BLaER1 treated with 17β-estradiol and CSF1 and Interleukin-3, amounts not matched to agents 10 nM and 100 nM (cell line): ENCODE measurements at regions not wholly inside any gene's neighbourhood (a gene's known extent, or its start where the extent isn't known, plus 50 kb on each side); places are given as distances from the start of the nearest gene placed in this dataset.

Source experiments
- H3K27ac ChIP-seq, 11 experiments: shearing (Covaris generic); formaldehyde crosslinking; 2 replicates each; pipeline ENCODE4 v1.8.1; 2022
- H3K27me3 ChIP-seq, 11 experiments: shearing (Covaris generic); formaldehyde crosslinking; 2 replicates each; pipeline ENCODE4 v1.8.1; 2022
- H3K36me3 ChIP-seq, 11 experiments: shearing (Covaris generic); formaldehyde crosslinking; 2 replicates each; pipeline ENCODE4 v1.8.1; 2022
- H3K4me1 ChIP-seq, 10 experiments: shearing (Covaris generic); formaldehyde crosslinking; 2 replicates each; pipeline ENCODE4 v1.8.1; 2022
- H3K4me2 ChIP-seq, 11 experiments: shearing (Covaris generic); formaldehyde crosslinking; 2 replicates each; pipeline ENCODE4 v1.8.1; 2022
- H3K4me3 ChIP-seq, 10 experiments: shearing (Covaris generic); formaldehyde crosslinking; 2 replicates each; pipeline ENCODE4 v1.8.1; 2022
- H3K9ac ChIP-seq, 11 experiments: shearing (Covaris generic); formaldehyde crosslinking; 2 replicates each; pipeline ENCODE4 v1.8.1; 2022
- H3K9me3 ChIP-seq, 11 experiments: shearing (Covaris generic); formaldehyde crosslinking; replicated peaks in 1 of 11; 2 replicates each; pipeline ENCODE4 v1.8.1; 2022
- H4K20me1 ChIP-seq, 11 experiments: shearing (Covaris generic); formaldehyde crosslinking; 2 replicates each; pipeline ENCODE4 v1.8.1; 2022
- Cebpa-rat ChIP-seq, 11 experiments: shearing (Covaris generic); IDR thresholded peaks; 2 replicates each; pipeline ENCODE4 v1.8.1; 2022

DNA sequence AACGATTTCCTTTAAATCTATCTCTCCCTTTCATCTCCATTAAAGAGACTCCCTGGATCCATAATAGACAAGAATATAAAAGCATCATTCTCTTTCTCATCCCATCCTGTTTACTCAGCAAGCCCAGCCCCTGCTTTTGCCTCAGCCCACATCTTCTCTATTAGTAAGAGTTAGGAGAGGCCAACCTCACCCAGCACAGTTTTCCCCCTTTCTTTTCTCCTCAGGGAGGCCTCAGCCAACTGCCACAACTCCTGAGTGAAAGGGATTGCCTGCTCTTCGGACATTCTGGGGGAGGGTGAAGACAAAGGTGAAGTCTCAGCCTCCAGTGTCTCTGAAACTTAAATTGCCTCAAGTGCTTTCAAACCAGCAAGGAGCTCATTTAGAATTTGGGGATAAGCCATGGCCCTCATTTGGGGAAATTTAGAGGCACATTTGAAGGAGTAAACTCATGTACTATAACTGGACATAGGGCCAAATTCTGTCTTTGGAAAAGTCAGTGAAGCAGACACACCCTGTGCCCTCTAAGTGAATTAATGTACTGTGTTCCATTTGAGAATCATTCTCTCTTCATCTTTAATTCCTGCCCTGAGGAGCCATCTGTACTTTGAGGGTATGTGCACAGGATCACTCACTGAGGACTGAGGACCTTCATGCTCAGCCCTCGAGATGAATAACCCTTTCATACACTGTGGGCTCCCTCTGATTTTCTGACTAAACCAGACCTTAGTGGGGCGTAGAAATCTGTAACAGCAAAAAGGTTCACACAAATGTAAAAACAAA, 82.5 kb downstream of the SOX2 start:
- H3K9me3 ChIP-seq, result no peaks in the 10 kb centered on the region
- H3K4me3 ChIP-seq, result no peak overlapping the region
- peaks cover 0 to 21% (median 0%) of the 10 kb centered on the region in 10 experiments; a peak in 4 of 20 replicates for H3K4me1 ChIP-seq
- H3K36me3 ChIP-seq, result no peaks in the 10 kb centered on the region
- H3K27me3 ChIP-seq, result no peaks in the 10 kb centered on the region
- no peak for TF ChIP-seq Cebpa-rat (IDR thresholded peaks at IDR 0.05)
- no peak overlapping the region for H3K27ac ChIP-seq
- no peak overlapping the region for H3K4me2 ChIP-seq
- H4K20me1 ChIP-seq, result no peaks in the 10 kb centered on the region
- no peak overlapping the region for H3K9ac ChIP-seq

GRCh38 chr3:181796641-181797040, 84.9 kb downstream of the SOX2 start:
- Histone ChIP-seq H3K27me3 (no peaks in the 10 kb centered on the region), H3K27ac (no peak overlapping the region), H3K4me3 (no peak overlapping the region), H3K4me1 (peaks cover 0 to 10% (median 0%) of the 10 kb centered on the region in 10 experiments; a peak in 3 of 20 replicates), H3K9me3 (no peaks in the 10 kb centered on the region), H3K4me2 (no peak overlapping the region), H3K9ac (no peak overlapping the region), H3K36me3 (no peaks in the 10 kb centered on the region), H4K20me1 (no peaks in the 10 kb centered on the region)
- no peak for TF ChIP-seq Cebpa-rat (IDR thresholded peaks at IDR 0.05)

GRCh38 chr3:181797431-181797830, 85.7 kb downstream of the SOX2 start:
- H3K27ac ChIP-seq, result no peak overlapping the region
- no peaks in the 10 kb centered on the region for H3K9me3 ChIP-seq
- peak overlapping the region in 2 of 11 experiments; percentile 19 to 34; a peak in 1 of 22 replicates for H3K4me2 ChIP-seq
- H4K20me1 ChIP-seq, result no peaks in the 10 kb centered on the region
- H3K4me1 ChIP-seq, result peaks cover 0 to 7% (median 0%) of the 10 kb centered on the region in 10 experiments; a peak in 2 of 20 replicates
- TF ChIP-seq Cebpa-rat (IDR thresholded peaks at IDR 0.05), result no peak
- H3K27me3 ChIP-seq, result no peaks in the 10 kb centered on the region
- no peak overlapping the region for H3K9ac ChIP-seq
- H3K4me3 ChIP-seq, result no peak overlapping the region
- no peaks in the 10 kb centered on the region for H3K36me3 ChIP-seq

GRCh38 chr3:181805703-181806102, 94.0 kb downstream of the SOX2 start:
- TF ChIP-seq Cebpa-rat (IDR thresholded peaks at IDR 0.05), result no peak
- Histone ChIP-seq H3K27me3 (no peaks in the 10 kb centered on the region), H3K27ac (no peak overlapping the region), H3K9ac (no peak overlapping the region), H3K4me1 (peaks cover 0 to 9% (median 0%) of the 10 kb centered on the region in 10 experiments; a peak in 5 of 20 replicates), H4K20me1 (no peaks in the 10 kb centered on the region), H3K4me3 (no peak overlapping the region), H3K4me2 (no peak overlapping the region), H3K36me3 (no peaks in the 10 kb centered on the region), H3K9me3 (no peaks in the 10 kb centered on the region)

- Histone ChIP-seq H3K4me2 (no peak overlapping the region), H3K9me3 (no peaks in the 10 kb centered on the region), H3K4me3 (no peak overlapping the region), H3K4me1 (peaks cover 0 to 9% (median 0%) of the 10 kb centered on the region in 10 experiments; a peak in 5 of 20 replicates), H3K9ac (no peak overlapping the region), H3K36me3 (no peaks in the 10 kb centered on the region), H3K27me3 (no peaks in the 10 kb centered on the region), H4K20me1 (no peaks in the 10 kb centered on the region), H3K27ac (no peak overlapping the region)
- TF ChIP-seq Cebpa-rat (IDR thresholded peaks at IDR 0.05), result no peak
These were observed 96.3 kb downstream of the SOX2 start for GRCh38 chr3:181808053-181808452.

- H3K4me3 ChIP-seq, result no peak overlapping the region
- no peaks in the 10 kb centered on the region for H4K20me1 ChIP-seq
- no peak for TF ChIP-seq Cebpa-rat (IDR thresholded peaks at IDR 0.05)
- H3K9ac ChIP-seq, result no peak overlapping the region
- no peak overlapping the region for H3K4me2 ChIP-seq
- H3K4me1 ChIP-seq, result no peaks in the 10 kb centered on the region
- no peak overlapping the region for H3K27ac ChIP-seq
- no peaks in the 10 kb centered on the region for H3K9me3 ChIP-seq
- no peaks in the 10 kb centered on the region for H3K27me3 ChIP-seq
- H3K36me3 ChIP-seq, result no peaks in the 10 kb centered on the region
These were observed 112.0 kb downstream of the SOX2 start for GRCh38 chr3:181823716-181824115.

DNA sequence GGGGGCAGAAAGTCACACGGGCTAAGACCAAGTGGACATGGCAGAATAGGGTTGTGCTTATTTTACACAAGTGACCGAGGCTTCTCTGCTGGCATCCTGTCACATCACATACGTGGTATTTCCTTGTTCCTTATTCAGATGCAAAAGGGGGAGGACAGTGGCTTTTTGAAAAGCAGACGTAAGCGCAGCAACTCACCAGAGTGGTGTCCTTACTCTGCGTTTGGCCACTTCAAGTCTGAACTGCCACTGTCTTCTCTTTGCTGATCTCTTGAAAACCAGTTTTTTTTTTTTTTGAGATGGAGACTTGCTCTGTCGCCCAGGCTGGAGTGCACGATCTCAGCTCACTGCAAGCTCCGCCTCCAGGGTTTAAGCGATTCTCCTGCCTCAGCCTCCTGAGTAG, 113.2 kb downstream of the SOX2 start:
- H3K27me3 ChIP-seq, result no peaks in the 10 kb centered on the region
- H3K36me3 ChIP-seq, result no peaks in the 10 kb centered on the region
- no peak overlapping the region for H3K4me3 ChIP-seq
- no peak overlapping the region for H3K27ac ChIP-seq
- H3K4me2 ChIP-seq, result no peak overlapping the region
- H3K4me1 ChIP-seq, result no peaks in the 10 kb centered on the region
- no peak overlapping the region for H3K9ac ChIP-seq
- no peaks in the 10 kb centered on the region for H4K20me1 ChIP-seq
- no peaks in the 10 kb centered on the region for H3K9me3 ChIP-seq
- no peak for TF ChIP-seq Cebpa-rat (IDR thresholded peaks at IDR 0.05)

DNA sequence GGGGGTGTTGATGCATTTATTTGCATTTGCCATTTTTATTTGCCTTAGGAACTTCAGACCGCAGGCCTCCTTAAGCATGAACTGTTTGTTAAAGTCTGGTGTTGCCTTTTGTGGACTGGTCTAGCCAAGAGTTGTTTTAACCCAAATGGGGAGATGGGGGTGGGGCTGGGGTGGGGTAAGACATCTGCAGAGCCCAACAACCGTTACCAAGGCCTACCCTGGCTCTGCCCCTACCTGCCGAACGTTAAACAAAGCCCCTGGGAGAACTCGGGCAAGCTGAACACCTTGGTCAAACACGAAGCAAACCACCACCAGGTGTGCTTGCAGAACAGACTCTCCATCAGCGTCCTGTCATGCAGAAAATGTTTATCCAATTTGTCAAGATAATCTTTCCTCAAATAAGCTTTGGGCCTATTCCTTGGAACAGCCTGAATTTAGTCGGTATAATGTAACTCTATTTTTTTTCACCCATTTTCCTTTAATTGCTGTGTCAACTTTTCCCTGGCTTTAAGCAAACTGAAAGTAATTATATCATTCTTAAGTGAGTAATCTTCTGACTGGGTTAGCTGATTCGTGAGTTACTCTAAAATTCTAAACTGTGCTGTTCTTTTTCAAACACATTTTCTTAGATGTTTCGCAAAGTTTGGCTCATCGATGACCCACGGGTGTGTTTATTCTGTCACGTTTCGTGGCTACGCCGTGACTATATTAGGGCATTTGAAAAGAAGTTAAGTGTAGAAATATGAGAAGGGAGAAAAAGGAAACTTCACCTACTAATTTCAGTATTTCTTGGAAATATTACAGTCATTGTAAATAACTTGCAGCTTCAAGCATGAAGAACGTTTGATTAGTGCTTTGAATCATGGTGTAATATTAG, 127.6 kb downstream of the SOX2 start:
- TF ChIP-seq Cebpa-rat (IDR thresholded peaks at IDR 0.05), result no peak
- H3K4me2 ChIP-seq, result peak overlapping the region in 4 of 11 experiments; percentile 1 to 23 (median 10); a peak in 5 of 22 replicates
- H3K9ac ChIP-seq, result no peak overlapping the region

GRCh38 chr3:181839916-181840297, 128.2 kb downstream of the SOX2 start:
- peaks cover 0 to 14% (median 0%) of the 10 kb centered on the region in 10 experiments; a peak in 5 of 20 replicates for H3K4me1 ChIP-seq
- H3K27me3 ChIP-seq, result no peaks in the 10 kb centered on the region
- H3K4me3 ChIP-seq, result no peak overlapping the region
- H3K9ac ChIP-seq, result no peak overlapping the region
- peak overlapping the region in 5 of 11 experiments; percentile 1 to 23 (median 13); a peak in 5 of 22 replicates for H3K4me2 ChIP-seq
- H3K36me3 ChIP-seq, result no peaks in the 10 kb centered on the region
- no peaks in the 10 kb centered on the region for H3K9me3 ChIP-seq
- H4K20me1 ChIP-seq, result no peaks in the 10 kb centered on the region
- no peak overlapping the region for H3K27ac ChIP-seq
- TF ChIP-seq Cebpa-rat (IDR thresholded peaks at IDR 0.05), result no peak

More for the DNA sequence above, 127.6 kb downstream of the SOX2 start:
- Histone ChIP-seq H3K27ac (no peak overlapping the region), H3K4me3 (no peak overlapping the region), H3K9me3 (no peaks in the 10 kb centered on the region), H3K4me1 (peaks cover 0 to 14% (median 0%) of the 10 kb centered on the region in 10 experiments; a peak in 5 of 20 replicates), H4K20me1 (no peaks in the 10 kb centered on the region), H3K27me3 (no peaks in the 10 kb centered on the region), H3K36me3 (no peaks in the 10 kb centered on the region)
